PFSK-1 (cell line): ENCODE measurements at regions not wholly inside any gene's neighbourhood (a gene's known extent, or its start where the extent isn't known, plus 50 kb on each side); places are given as distances from the start of the nearest gene placed in this dataset.

Experiments used
- FOXP2 ChIP-seq: optimal IDR thresholded peaks from 2 replicates; pipeline ENCODE3; 2011; ENCODE audit warnings: borderline replicate concordance, control low read depth, inconsistent platforms; ENCODE audit not compliant: insufficient read depth; ENCODE audit errors: extremely low read length, extremely low read depth
- POLR2AphosphoS5 ChIP-seq: IDR thresholded peaks from 2 replicates; pipeline ENCODE4 v1.6.1; 2012; ENCODE audit warnings: low read depth, mild to moderate bottlenecking, control low read depth, low read length, moderate library complexity
- REST ChIP-seq, 2 experiments: IDR thresholded peaks; 2 replicates each; pipeline versions ENCODE4 v1.6.1 to v1.8.0; 2011 to 2012; ENCODE audit warnings: low read depth in 2 of 2, low read length in 2 of 2, control low read depth in 1 of 2, inconsistent platforms in 1 of 2, mild to moderate bottlenecking in 1 of 2, moderate library complexity in 1 of 2; ENCODE audit not compliant: insufficient read depth in 1 of 2
- SIN3A ChIP-seq: IDR thresholded peaks from 2 replicates; pipeline ENCODE4 v1.6.1; 2012; ENCODE audit warnings: mild to moderate bottlenecking, low read length, moderate library complexity, borderline replicate concordance; ENCODE audit not compliant: insufficient read depth
- TAF1 ChIP-seq: IDR thresholded peaks from 2 replicates; pipeline ENCODE4 v1.6.1; 2012; ENCODE audit warnings: low read length, control low read depth, borderline replicate concordance; ENCODE audit not compliant: insufficient read depth

GRCh38 chr4:4624276-4624897 lies 82.5 kb upstream of the STX18 start:
- no peak for TF ChIP-seq TAF1
- no peak for TF ChIP-seq POLR2AphosphoS5
- TF ChIP-seq FOXP2, result no peak
- no peak for TF ChIP-seq REST (IDR thresholded peaks at IDR 0.05; ENCODE audit: insufficient read depth in 1 of 2, low read depth in 2 of 2, low read length in 2 of 2)
- TF ChIP-seq SIN3A, result no peak

GRCh38 chr4:4619821-4620220 lies 78.0 kb upstream of the STX18 start:
- no peak for TF ChIP-seq FOXP2
- TF ChIP-seq REST (IDR thresholded peaks at IDR 0.05; ENCODE audit: insufficient read depth in 1 of 2, low read depth in 2 of 2, low read length in 2 of 2), result no peak
- TF ChIP-seq SIN3A, result no peak
- TF ChIP-seq POLR2AphosphoS5, result no peak
- no peak for TF ChIP-seq TAF1

- TF ChIP-seq SIN3A (peak; percentile 30; the same call in 1 of the 2 replicates), POLR2AphosphoS5 (no peak), TAF1 (no peak), REST (IDR thresholded peaks at IDR 0.05; ENCODE audit: insufficient read depth in 1 of 2, low read depth in 2 of 2, low read length in 2 of 2) (no peak)
Observed at GRCh38 chr4:4618847-4619246, 77.0 kb upstream of the STX18 start.

- TF ChIP-seq SIN3A (no peak), FOXP2 (no peak), REST (IDR thresholded peaks at IDR 0.05; ENCODE audit: insufficient read depth in 1 of 2, low read depth in 2 of 2, low read length in 2 of 2) (no peak), POLR2AphosphoS5 (no peak), TAF1 (no peak)
Observed at GRCh38 chr4:4614925-4615678, 73.3 kb upstream of the STX18 start.

GRCh38 chr4:4613641-4614286 lies 71.9 kb upstream of the STX18 start:
- TF ChIP-seq FOXP2 (no peak), REST (IDR thresholded peaks at IDR 0.05; ENCODE audit: insufficient read depth in 1 of 2, low read depth in 2 of 2, low read length in 2 of 2) (no peak), SIN3A (no peak), POLR2AphosphoS5 (no peak), TAF1 (no peak)
